K562 (cell line): ENCODE measurements at regions not wholly inside any gene's neighbourhood (a gene's known extent, or its start where the extent isn't known, plus 50 kb on each side); places are given as distances from the start of the nearest gene placed in this dataset.

Source experiments
- BRCA1 ChIP-seq, 2 experiments: fragments of 450-650 bp in 1 of 2; sonication (generic) in 1 of 2; formaldehyde crosslinking in 1 of 2; IDR thresholded peaks; 2 replicates each; pipeline versions ENCODE4 v1.5.0 to v1.6.1; 2017 to 2020; ENCODE audit warnings: mild to moderate bottlenecking in 1 of 2, missing genetic modification reagents in 1 of 2
- CTCF ChIP-seq, 3 experiments: IDR thresholded peaks in 2 of 3; conservative IDR thresholded peaks in 1 of 3; 2 replicates each; pipeline ENCODE4 v1.5.1; 2011 to 2012; ENCODE audit warnings: low read length in 3 of 3, mild to moderate bottlenecking in 3 of 3, control low read depth in 2 of 3, improper control_type of control experiment in 1 of 3, inconsistent platforms in 1 of 3, low read depth in 1 of 3, mixed read lengths in 1 of 3, moderate library complexity in 1 of 3; ENCODE audit not compliant: insufficient read depth in 2 of 3
- HDAC1 ChIP-seq, 2 experiments: fragments of 450-650 bp; IDR thresholded peaks; 2 replicates each; pipeline ENCODE4 v1.6.1; 2016 to 2017; ENCODE audit warnings: inconsistent platforms in 1 of 2, mild to moderate bottlenecking in 1 of 2, moderate library complexity in 1 of 2
- POLR2A ChIP-seq: fragments of 450-650 bp; conservative IDR thresholded peaks from 2 replicates; pipeline ENCODE4 v1.6.1; 2016
- POLR2AphosphoS5 ChIP-seq: IDR thresholded peaks from 2 replicates; pipeline ENCODE4 v1.6.1; 2011; ENCODE audit warnings: mild to moderate bottlenecking, low read depth, low read length, moderate library complexity; ENCODE audit not compliant: control insufficient read depth, insufficient read depth
- TBP ChIP-seq: optimal IDR thresholded peaks from 2 replicates; pipeline ENCODE3; 2011; ENCODE audit warnings: low read depth, low read length, improper control_type of control experiment
- TEAD2 ChIP-seq: fragments of 450-650 bp; IDR thresholded peaks from 2 replicates; pipeline ENCODE4 v1.6.1; 2016; ENCODE audit warnings: missing genetic modification characterization, control low read depth, missing compliant biosample characterization
- YY1 ChIP-seq, 3 experiments: IDR thresholded peaks; 2 replicates each; pipeline ENCODE4 v1.6.1; 2011; ENCODE audit warnings: low read length in 2 of 3, mild to moderate bottlenecking in 2 of 3, moderate library complexity in 2 of 3, borderline replicate concordance in 1 of 3, control low read depth in 1 of 3, low read depth in 1 of 3; ENCODE audit not compliant: insufficient read depth in 3 of 3, insufficient replicate concordance in 2 of 3, control insufficient read depth in 1 of 3, insufficient read length in 1 of 3; ENCODE audit errors: extremely low read depth in 1 of 3

GRCh38 chr5:162956570-162956969, 480.8 kb upstream of the CCNG1 start:
- no peak for TF ChIP-seq POLR2AphosphoS5
- no peak for TF ChIP-seq TEAD2 (tag)
- no peak for TF ChIP-seq CTCF (IDR thresholded peaks at IDR 0.05 in 2 of 3, conservative IDR thresholded peaks at IDR 0.05 in 1 of 3; ENCODE audit: insufficient read depth in 2 of 3, low read depth in 1 of 3, low read length in 3 of 3)
- TF ChIP-seq TBP = no peak
- TF ChIP-seq YY1 (IDR thresholded peaks at IDR 0.05; ENCODE audit: borderline replicate concordance in 1 of 3, control insufficient read depth in 1 of 3, extremely low read depth in 1 of 3, insufficient read depth in 3 of 3, insufficient read length in 1 of 3, insufficient replicate concordance in 2 of 3, low read depth in 1 of 3, low read length in 2 of 3) = no peak
- no peak for TF ChIP-seq HDAC1 (IDR thresholded peaks at IDR 0.05)
- no peak for TF ChIP-seq BRCA1 (IDR thresholded peaks at IDR 0.05)
- TF ChIP-seq BRCA1 (CRISPR knock-in tag; IDR thresholded peaks at IDR 0.05) = no peak
- no peak for TF ChIP-seq POLR2A
